HCT116 (cell line): ENCODE measurements at regions not wholly inside any gene's neighbourhood (a gene's known extent, or its start where the extent isn't known, plus 50 kb on each side); places are given as distances from the start of the nearest gene placed in this dataset.

Source experiments
- ATAC-seq: fragments of 200-7000 bp; cut with Tn5 transposase; 2 replicates; pipeline ENCODE4 v1.9.1; 2020; ENCODE audit warnings: mild to moderate bottlenecking, moderate library complexity
- BruUV-seq: library from RNA; stranded (reverse); fragments of 400-500 nt; replicated peaks from 2 replicates; lab custom pipeline; 2021; lab: Mats Ljungman, UMichigan
- CTCF ChIA-PET: fragments of 300-600 bp; sonication (Branson Sonifier 250); formaldehyde crosslinking; loops from one replicate; lab custom pipeline; 2021; ENCODE audit warnings: antibody characterized with exemption; lab: Charles Lee
- POLR2A ChIA-PET: fragments of 300-600, 350-600 bp; sonication (Branson Sonifier 250); formaldehyde crosslinking; loops from one replicate; lab custom pipeline; 2021; ENCODE audit warnings: antibody characterized with exemption; lab: Charles Lee
- RAD21 ChIA-PET, 2 experiments: fragments of 300-600 bp; sonication (Branson Sonifier 250); formaldehyde crosslinking; loops; one replicate each; lab custom pipeline; 2023; ENCODE audit warnings: low total read pairs in 2 of 2; ENCODE audit not compliant: uncharacterized antibody in 2 of 2, unreplicated experiment in 2 of 2, low non-redundant PET in 1 of 2; lab: Charles Lee
- DNase-seq: peaks from one replicate; pipeline ENCODE4 v3.0.0-alpha.2; 2010; ENCODE audit warnings: low read depth, low spot score
- H2AFZ ChIP-seq: fragments of 200-600 bp; shearing (Covaris generic), sonication (generic); 2 replicates; pipeline ENCODE4 v1.6.1; 2017; ENCODE audit warnings: low read depth, mixed run types, mixed read lengths, antibody characterized with exemption, low read length; ENCODE audit not compliant: poor library complexity, severe bottlenecking
- H3K27ac ChIP-seq: 2 replicates; pipeline ENCODE4 v1.5.1; 2012; ENCODE audit warnings: low read depth, low read length
- H3K27me3 ChIP-seq: fragments of 200-600 bp; sonication (generic); 2 replicates; pipeline ENCODE4 v1.6.1; 2016; ENCODE audit warnings: mixed run types, low read length, mixed read lengths; ENCODE audit not compliant: insufficient read depth
- H3K36me3 ChIP-seq, 2 experiments: fragments of 200-500 bp in 1 of 2; fragments of 200-600 bp in 1 of 2; sonication (Bioruptor generic) in 1 of 2; sonication (generic) in 1 of 2; 2 replicates each; pipeline versions ENCODE4 v1.5.1 to v1.6.1; 2014 to 2016; ENCODE audit warnings: low read length in 2 of 2, inconsistent platforms in 1 of 2, mixed read lengths in 1 of 2, mixed run types in 1 of 2; ENCODE audit not compliant: insufficient read depth in 2 of 2, control insufficient read depth in 1 of 2
- H3K4me1 ChIP-seq, 2 experiments: fragments of 200-600 bp in 1 of 2; sonication (generic) in 1 of 2; 2 replicates each; pipeline versions ENCODE4 v1.5.1 to v1.6.1; 2012 to 2017; ENCODE audit warnings: low read length in 2 of 2, inconsistent platforms in 1 of 2, mild to moderate bottlenecking in 1 of 2, mixed read lengths in 1 of 2, mixed run types in 1 of 2, moderate library complexity in 1 of 2; ENCODE audit not compliant: insufficient read depth in 2 of 2, control insufficient read depth in 1 of 2
- H3K4me2 ChIP-seq: fragments of 200-600 bp; sonication (generic); 2 replicates; pipeline ENCODE4 v1.6.1; 2017; ENCODE audit warnings: mixed run types, low read length, mixed read lengths
- H3K4me3 ChIP-seq, 2 experiments: fragments of 200-600 bp in 1 of 2; sonication (generic) in 1 of 2; replicated peaks in 1 of 2; 2 replicates each; pipeline ENCODE4 v1.5.1; 2011 to 2016; ENCODE audit warnings: low read length in 2 of 2, control low read depth in 1 of 2, low read depth in 1 of 2, mild to moderate bottlenecking in 1 of 2, mixed read lengths in 1 of 2, mixed run types in 1 of 2
- H3K79me2 ChIP-seq: fragments of 200-600 bp; sonication (generic); 2 replicates; pipeline ENCODE4 v1.6.1; 2017; ENCODE audit warnings: mild to moderate bottlenecking, mixed run types, low read length, moderate library complexity, mixed read lengths; ENCODE audit not compliant: insufficient read depth
- H3K9ac ChIP-seq: fragments of 200-600 bp; sonication (generic); 2 replicates; pipeline ENCODE4 v1.6.1; 2016; ENCODE audit warnings: low read length, mixed read lengths
- H3K9me2 ChIP-seq: fragments of 200-600 bp; sonication (generic), shearing (Covaris generic); 2 replicates; pipeline ENCODE4 v1.6.1; 2017; ENCODE audit warnings: mixed run types, mild to moderate bottlenecking, moderate library complexity; ENCODE audit not compliant: insufficient read depth
- H3K9me3 ChIP-seq, 2 experiments: fragments of 200-500 bp in 1 of 2; fragments of 200-600 bp in 1 of 2; sonication (Bioruptor generic) in 1 of 2; sonication (generic) in 1 of 2; 2 replicates each; pipeline ENCODE4 v1.6.1; 2014 to 2017; ENCODE audit warnings: low read length in 2 of 2, mixed read lengths in 2 of 2, inconsistent platforms in 1 of 2, low read depth in 1 of 2, mild to moderate bottlenecking in 1 of 2, mixed run types in 1 of 2, moderate library complexity in 1 of 2; ENCODE audit not compliant: control insufficient read depth in 1 of 2, insufficient read depth in 1 of 2
- H4K20me1 ChIP-seq: fragments of 200-600 bp; sonication (generic), shearing (Covaris generic); 2 replicates; pipeline ENCODE4 v1.6.1; 2017; ENCODE audit warnings: mixed run types, mild to moderate bottlenecking, moderate library complexity; ENCODE audit not compliant: insufficient read depth
- ELF1 ChIP-seq: IDR thresholded peaks from 2 replicates; pipeline ENCODE4 v1.6.1; 2012; ENCODE audit warnings: low read depth, borderline replicate concordance
- JUND ChIP-seq: IDR thresholded peaks from 2 replicates; pipeline ENCODE4 v1.6.1; 2012
- POLR2A ChIP-seq: IDR thresholded peaks from 2 replicates; pipeline ENCODE4 v1.7.0; 2011; ENCODE audit warnings: borderline replicate concordance; ENCODE audit not compliant: insufficient read depth, insufficient read length; ENCODE audit errors: extremely low read depth
- POLR2AphosphoS5 ChIP-seq: IDR thresholded peaks from 2 replicates; pipeline ENCODE4 v1.6.1; 2011; ENCODE audit warnings: mild to moderate bottlenecking, low read depth, low read length, moderate library complexity
- REST ChIP-seq: IDR thresholded peaks from 2 replicates; pipeline ENCODE4 v1.6.1; 2012; ENCODE audit warnings: low read depth
- SRF ChIP-seq: IDR thresholded peaks from 2 replicates; pipeline ENCODE4 v1.6.1; 2012; ENCODE audit warnings: low read depth
- YY1 ChIP-seq: IDR thresholded peaks from 2 replicates; pipeline ENCODE4 v1.6.1; 2011; ENCODE audit warnings: low read length, low read depth, moderate library complexity, mild to moderate bottlenecking; ENCODE audit not compliant: insufficient replicate concordance; ENCODE audit errors: extremely low read depth
- ZFX ChIP-seq: fragments of 450-650 bp; IDR thresholded peaks from 2 replicates; pipeline ENCODE4 v1.6.1; 2017
- ZNF274 ChIP-seq: fragments of 200-500 bp; sonication (Bioruptor generic); IDR thresholded peaks from 2 replicates; pipeline ENCODE4 v1.6.1; 2014; ENCODE audit warnings: mild to moderate bottlenecking, low read depth, low read length, inconsistent platforms
- intact Hi-C: fragments of 100-400 bp; cut with micrococcal nuclease; formaldehyde crosslinking; loops from 2 replicates; pipeline ENCODE4 v1.10.0; 2022
- TF ChIP-seq, protein P1 (sequence below): IDR thresholded peaks from 2 replicates; pipeline ENCODE4 v1.6.1; 2011; ENCODE audit warnings: mild to moderate bottlenecking, low read length, moderate library complexity; ENCODE audit not compliant: insufficient replicate concordance; ENCODE audit errors: extremely low read depth
- TF ChIP-seq, protein P2 (sequence below): IDR thresholded peaks from 2 replicates; pipeline ENCODE4 v1.6.1; 2012

- RAD21 ChIA-PET = no interaction called here
- no TSS peak for BruUV-seq
- no peak overlapping the region for H3K4me2 ChIP-seq
- no peak overlapping the region for H2AFZ ChIP-seq
- POLR2A ChIA-PET = no interaction called here
- H3K27ac ChIP-seq = no peak overlapping the region
- ATAC-seq (no peak), DNase-seq (no peak)
- CTCF ChIA-PET = no interaction called here
- H3K36me3 ChIP-seq = no peaks in the 10 kb centered on the region
- H3K4me3 ChIP-seq = no peak overlapping the region
- H4K20me1 ChIP-seq = no peaks in the 10 kb centered on the region
- intact Hi-C loops = no loop called here
- H3K9me2 ChIP-seq = no peaks in the 10 kb centered on the region
- TF ChIP-seq, protein P1, sequence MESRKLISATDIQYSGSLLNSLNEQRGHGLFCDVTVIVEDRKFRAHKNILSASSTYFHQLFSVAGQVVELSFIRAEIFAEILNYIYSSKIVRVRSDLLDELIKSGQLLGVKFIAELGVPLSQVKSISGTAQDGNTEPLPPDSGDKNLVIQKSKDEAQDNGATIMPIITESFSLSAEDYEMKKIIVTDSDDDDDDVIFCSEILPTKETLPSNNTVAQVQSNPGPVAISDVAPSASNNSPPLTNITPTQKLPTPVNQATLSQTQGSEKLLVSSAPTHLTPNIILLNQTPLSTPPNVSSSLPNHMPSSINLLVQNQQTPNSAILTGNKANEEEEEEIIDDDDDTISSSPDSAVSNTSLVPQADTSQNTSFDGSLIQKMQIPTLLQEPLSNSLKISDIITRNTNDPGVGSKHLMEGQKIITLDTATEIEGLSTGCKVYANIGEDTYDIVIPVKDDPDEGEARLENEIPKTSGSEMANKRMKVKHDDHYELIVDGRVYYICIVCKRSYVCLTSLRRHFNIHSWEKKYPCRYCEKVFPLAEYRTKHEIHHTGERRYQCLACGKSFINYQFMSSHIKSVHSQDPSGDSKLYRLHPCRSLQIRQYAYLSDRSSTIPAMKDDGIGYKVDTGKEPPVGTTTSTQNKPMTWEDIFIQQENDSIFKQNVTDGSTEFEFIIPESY = no peak
- no peak for TF ChIP-seq JUND
- TF ChIP-seq ELF1 = no peak
- no peak for TF ChIP-seq ZNF274
- TF ChIP-seq ZFX = no peak
- no peak for TF ChIP-seq POLR2A
- TF ChIP-seq, protein P2, sequence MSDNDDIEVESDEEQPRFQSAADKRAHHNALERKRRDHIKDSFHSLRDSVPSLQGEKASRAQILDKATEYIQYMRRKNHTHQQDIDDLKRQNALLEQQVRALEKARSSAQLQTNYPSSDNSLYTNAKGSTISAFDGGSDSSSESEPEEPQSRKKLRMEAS = no peak
- H3K9me3 ChIP-seq = no peaks in the 10 kb centered on the region
- H3K27me3 ChIP-seq = no peaks in the 10 kb centered on the region
- no peak overlapping the region for H3K9ac ChIP-seq
- no peaks in the 10 kb centered on the region for H3K79me2 ChIP-seq
- H3K4me1 ChIP-seq = peaks cover 0 to 3% of the 10 kb centered on the region in 2 experiments; a peak in 1 of 4 replicates
Observed at GRCh38 chr1:200351425-200351824, 58.4 kb downstream of the ZNF281 start.

- Histone ChIP-seq H3K79me2 (no peaks in the 10 kb centered on the region), H2AFZ (no peak overlapping the region), H3K27me3 (no peaks in the 10 kb centered on the region), H3K27ac (no peak overlapping the region), H3K9me3 (no peaks in the 10 kb centered on the region), H3K4me1 (no peaks in the 10 kb centered on the region), H4K20me1 (no peaks in the 10 kb centered on the region), H3K9me2 (no peaks in the 10 kb centered on the region), H3K36me3 (no peaks in the 10 kb centered on the region), H3K4me3 (no peak overlapping the region), H3K4me2 (no peak overlapping the region), H3K9ac (no peak overlapping the region)
- ChIA-PET CTCF (no interaction called here), RAD21 (no interaction called here), POLR2A (no interaction called here)
- TF ChIP-seq ELF1 (no peak), POLR2AphosphoS5 (no peak), YY1 (no peak), REST (no peak), ZFX (no peak), JUND (no peak), SRF (no peak)
- no TSS peak for BruUV-seq
- DNase-seq = no peak
- intact Hi-C loops = no loop called here
- no peak for ATAC-seq
Observed at GRCh38 chr1:200346700-200347099, 63.1 kb downstream of the ZNF281 start.
